ENCODE measurements at regions not wholly inside any gene's neighbourhood (a gene's known extent, or its start where the extent isn't known, plus 50 kb on each side); places are given as distances from the start of the nearest gene placed in this dataset.

GRCh38 chr12:63362791-63363190 lies 211.8 kb upstream of the AVPR1A start:
- TF ChIP-seq CTCF (IDR thresholded peaks at IDR 0.05; ENCODE audit: poor library complexity, severe bottlenecking) (no peak), REST (IDR thresholded peaks at IDR 0.05; ENCODE audit: borderline replicate concordance) (no peak), RAD21 (conservative IDR thresholded peaks at IDR 0.05) (no peak), EP300 (conservative IDR thresholded peaks at IDR 0.05; ENCODE audit: poor library complexity, severe bottlenecking) (no peak), SMC3 (conservative IDR thresholded peaks at IDR 0.05; ENCODE audit: poor library complexity) (no peak)

Measured in neural cell (in vitro differentiated cells).